Left ventricle myocardium inferior (tissue), 1 donor: ENCODE measurements at regions not wholly inside any gene's neighbourhood (a gene's known extent, or its start where the extent isn't known, plus 50 kb on each side); places are given as distances from the start of the nearest gene placed in this dataset.

Source experiments
- DNase-seq: peaks from one replicate; pipeline ENCODE4 v3.0.0-alpha.2; 2020
- H3K27ac ChIP-seq: fragments of 200-600 bp; replicated peaks from 2 replicates; pipeline ENCODE4 v1.8.0; 2021
- H3K27me3 ChIP-seq: fragments of 200-600 bp; 2 replicates; pipeline ENCODE4 v1.8.0; 2021; ENCODE audit warnings: low read depth
- H3K36me3 ChIP-seq: fragments of 200-600 bp; 2 replicates; pipeline ENCODE4 v1.8.0; 2021
- H3K4me1 ChIP-seq: fragments of 200-600 bp; 2 replicates; pipeline ENCODE4 v1.8.0; 2021
- H3K4me3 ChIP-seq: fragments of 200-600 bp; 2 replicates; pipeline ENCODE4 v1.8.0; 2021; ENCODE audit warnings: mild to moderate bottlenecking, moderate library complexity
- H3K9me3 ChIP-seq: fragments of 200-600 bp; replicated peaks from 2 replicates; pipeline ENCODE4 v1.8.0; 2021
- CTCF ChIP-seq: fragments of 200-600 bp; IDR thresholded peaks from 2 replicates; pipeline ENCODE4 v1.8.0; 2021; ENCODE audit warnings: antibody characterized with exemption, mild to moderate bottlenecking, borderline replicate concordance
- intact Hi-C: fragments of 100-400 bp; cut with micrococcal nuclease; formaldehyde crosslinking; loops from one replicate; pipeline ENCODE4 v1.11.0; 2022
- donor health status: DM: no; HTN: yes; CAD: no; lungs with severe emphysema.

GRCh38 chr3:102660653-102661052 is 225.8 kb downstream of the ZPLD1 start:
- no peak for DNase-seq
- no peaks in the 10 kb centered on the region for H3K27me3 ChIP-seq
- no peak overlapping the region for H3K4me3 ChIP-seq
- intact Hi-C loops = no loop called here
- no peaks in the 10 kb centered on the region for H3K9me3 ChIP-seq
- TF ChIP-seq CTCF = no peak
- H3K36me3 ChIP-seq = no peaks in the 10 kb centered on the region
- no peak overlapping the region for H3K27ac ChIP-seq
- H3K4me1 ChIP-seq = no peaks in the 10 kb centered on the region

GRCh38 chr3:102661707-102662497 is 227.1 kb downstream of the ZPLD1 start:
- intact Hi-C loops = no loop called here
- no peak for TF ChIP-seq CTCF
- Histone ChIP-seq H3K27ac (no peak overlapping the region), H3K36me3 (no peaks in the 10 kb centered on the region), H3K4me1 (no peaks in the 10 kb centered on the region), H3K27me3 (no peaks in the 10 kb centered on the region), H3K4me3 (no peak overlapping the region), H3K9me3 (no peaks in the 10 kb centered on the region)
- DNase-seq = no peak

- H3K9me3 ChIP-seq = no peaks in the 10 kb centered on the region
Measured at GRCh38 chr3:102662498-102662772, 227.6 kb downstream of the ZPLD1 start.

GRCh38 chr3:102664126-102664525 is 229.3 kb downstream of the ZPLD1 start:
- Histone ChIP-seq H3K27ac (no peak overlapping the region), H3K27me3 (no peaks in the 10 kb centered on the region), H3K4me1 (no peaks in the 10 kb centered on the region), H3K9me3 (no peaks in the 10 kb centered on the region), H3K4me3 (no peak overlapping the region), H3K36me3 (no peaks in the 10 kb centered on the region)
- intact Hi-C loops = no loop called here
- TF ChIP-seq CTCF = no peak
- no peak for DNase-seq

More at GRCh38 chr3:102662498-102662772, 227.6 kb downstream of the ZPLD1 start:
- H3K4me3 ChIP-seq = no peak overlapping the region
- no peaks in the 10 kb centered on the region for H3K27me3 ChIP-seq
- H3K36me3 ChIP-seq = no peaks in the 10 kb centered on the region
- TF ChIP-seq CTCF = no peak
- intact Hi-C loops = no loop called here
- no peak overlapping the region for H3K27ac ChIP-seq
- no peaks in the 10 kb centered on the region for H3K4me1 ChIP-seq
- no peak for DNase-seq

GRCh38 chr3:102665183-102665582 is 230.4 kb downstream of the ZPLD1 start:
- TF ChIP-seq CTCF = no peak

More at GRCh38 chr3:102665183-102665582, 230.4 kb downstream of the ZPLD1 start:
- intact Hi-C loops = no loop called here
- no peaks in the 10 kb centered on the region for H3K36me3 ChIP-seq
- H3K27ac ChIP-seq = no peak overlapping the region
- no peaks in the 10 kb centered on the region for H3K9me3 ChIP-seq
- H3K4me1 ChIP-seq = no peaks in the 10 kb centered on the region
- DNase-seq = no peak
- H3K4me3 ChIP-seq = no peak overlapping the region
- no peaks in the 10 kb centered on the region for H3K27me3 ChIP-seq
